GM12872 (cell line): ENCODE measurements at regions not wholly inside any gene's neighbourhood (a gene's known extent, or its start where the extent isn't known, plus 50 kb on each side); places are given as distances from the start of the nearest gene placed in this dataset.

Experiments used
- TF ChIP-seq, protein P1 (sequence below): IDR thresholded peaks from 3 replicates; pipeline ENCODE4 v1.5.1; 2011; ENCODE audit warnings: low read depth, mild to moderate bottlenecking, low read length, moderate library complexity; ENCODE audit not compliant: insufficient read depth

DNA sequence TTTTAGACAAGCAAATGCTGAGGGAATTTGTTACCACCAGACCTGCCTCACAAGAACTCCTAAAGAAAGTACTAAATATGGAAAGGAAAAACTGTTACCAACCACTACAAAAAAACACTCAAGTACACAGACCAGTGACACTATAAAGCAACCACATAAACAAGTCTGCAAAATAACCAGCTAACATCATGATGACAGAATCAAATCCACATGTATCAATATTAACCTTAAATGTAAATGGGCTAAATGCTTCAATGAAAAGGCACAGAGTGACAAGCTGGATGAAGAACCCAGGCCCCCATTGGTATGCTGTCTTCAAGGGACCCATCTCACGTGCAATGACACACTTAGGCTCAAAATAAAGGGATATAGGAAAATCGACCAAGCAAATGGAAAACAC, 529.9 kb upstream of the CAMK1G start:
- TF ChIP-seq, protein P1, sequence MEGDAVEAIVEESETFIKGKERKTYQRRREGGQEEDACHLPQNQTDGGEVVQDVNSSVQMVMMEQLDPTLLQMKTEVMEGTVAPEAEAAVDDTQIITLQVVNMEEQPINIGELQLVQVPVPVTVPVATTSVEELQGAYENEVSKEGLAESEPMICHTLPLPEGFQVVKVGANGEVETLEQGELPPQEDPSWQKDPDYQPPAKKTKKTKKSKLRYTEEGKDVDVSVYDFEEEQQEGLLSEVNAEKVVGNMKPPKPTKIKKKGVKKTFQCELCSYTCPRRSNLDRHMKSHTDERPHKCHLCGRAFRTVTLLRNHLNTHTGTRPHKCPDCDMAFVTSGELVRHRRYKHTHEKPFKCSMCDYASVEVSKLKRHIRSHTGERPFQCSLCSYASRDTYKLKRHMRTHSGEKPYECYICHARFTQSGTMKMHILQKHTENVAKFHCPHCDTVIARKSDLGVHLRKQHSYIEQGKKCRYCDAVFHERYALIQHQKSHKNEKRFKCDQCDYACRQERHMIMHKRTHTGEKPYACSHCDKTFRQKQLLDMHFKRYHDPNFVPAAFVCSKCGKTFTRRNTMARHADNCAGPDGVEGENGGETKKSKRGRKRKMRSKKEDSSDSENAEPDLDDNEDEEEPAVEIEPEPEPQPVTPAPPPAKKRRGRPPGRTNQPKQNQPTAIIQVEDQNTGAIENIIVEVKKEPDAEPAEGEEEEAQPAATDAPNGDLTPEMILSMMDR = no peak

- TF ChIP-seq, protein P1 = no peak
Measured at GRCh38 chr1:209057083-209057482, 526.4 kb upstream of the CAMK1G start.

DNA sequence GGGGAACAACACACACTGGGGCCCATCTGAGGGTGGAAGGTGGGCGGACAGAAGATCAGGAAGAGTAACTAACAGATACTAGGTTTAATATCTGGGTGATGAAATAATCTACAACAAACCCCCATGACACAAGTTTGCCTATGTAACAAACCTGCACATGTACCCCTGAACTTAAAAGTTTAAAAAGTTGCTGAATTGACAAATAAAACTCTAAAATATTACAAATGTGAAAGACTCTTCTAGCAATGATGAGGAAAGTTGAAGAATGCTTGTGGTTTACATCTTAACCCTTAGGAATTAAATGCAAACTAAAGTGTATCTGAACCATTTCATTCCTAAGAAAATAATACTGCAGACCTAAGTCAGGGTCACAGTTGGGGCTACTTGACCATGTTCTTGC, 525.6 kb upstream of the CAMK1G start:
- TF ChIP-seq, protein P1 = no peak

GRCh38 chr1:209059376-209059775, 524.1 kb upstream of the CAMK1G start:
- TF ChIP-seq, protein P1 = no peak

- TF ChIP-seq, protein P1 = no peak
Measured at GRCh38 chr1:209059981-209060380, 523.5 kb upstream of the CAMK1G start.

GRCh38 chr1:209062081-209062620, 521.4 kb upstream of the CAMK1G start:
- TF ChIP-seq, protein P1 = no peak

DNA sequence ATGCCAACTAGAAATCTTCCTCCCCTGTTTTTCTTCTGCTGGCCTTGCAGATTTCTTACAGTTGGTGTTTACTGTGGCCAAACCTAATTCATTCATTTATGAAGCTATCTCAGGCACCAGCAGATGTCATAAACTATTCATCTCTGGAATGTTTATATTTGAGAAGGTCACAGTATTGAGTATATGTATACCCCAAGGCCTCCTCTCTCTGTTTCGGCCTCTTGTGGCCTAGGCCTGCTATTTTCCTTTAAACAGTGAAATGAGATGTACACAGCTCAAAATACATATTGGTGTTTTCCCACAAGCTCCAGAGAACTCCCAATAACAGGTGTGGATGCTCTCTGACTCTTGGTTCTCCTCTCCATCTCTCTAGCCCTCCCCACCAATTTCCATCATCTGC, 520.7 kb upstream of the CAMK1G start:
- TF ChIP-seq, protein P1 = no peak
